ENCODE measurements at regions not wholly inside any gene's neighbourhood (a gene's known extent, or its start where the extent isn't known, plus 50 kb on each side); places are given as distances from the start of the nearest gene placed in this dataset.

DNA sequence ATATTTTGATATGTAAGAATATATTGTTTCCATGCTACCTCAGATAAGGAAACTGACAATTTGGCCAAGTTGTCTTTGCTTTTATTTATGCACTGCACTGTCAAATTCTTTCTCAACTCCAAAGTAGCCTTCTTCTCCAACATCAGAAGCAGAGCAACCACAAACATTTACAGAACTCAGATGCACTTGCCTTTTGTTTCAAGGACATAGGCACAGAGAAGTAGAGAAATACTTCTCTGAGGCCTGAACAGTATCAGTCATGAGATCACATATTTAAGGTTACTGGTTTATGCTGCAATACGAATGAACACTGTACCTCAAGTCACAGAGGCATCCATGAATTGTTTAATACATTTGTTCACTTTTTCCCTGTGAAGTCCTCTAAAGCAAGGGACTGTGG is 606.1 kb upstream of the SLIT2 start:
- TF ChIP-seq SNAI2 (CRISPR knock-in tag; IDR thresholded peaks at IDR 0.05) = no peak
- no peak for TF ChIP-seq CSDC2 (CRISPR knock-in tag; IDR thresholded peaks at IDR 0.05)
- TF ChIP-seq ESRRG (CRISPR knock-in tag; IDR thresholded peaks at IDR 0.05) = no peak
- TF ChIP-seq, protein P1, sequence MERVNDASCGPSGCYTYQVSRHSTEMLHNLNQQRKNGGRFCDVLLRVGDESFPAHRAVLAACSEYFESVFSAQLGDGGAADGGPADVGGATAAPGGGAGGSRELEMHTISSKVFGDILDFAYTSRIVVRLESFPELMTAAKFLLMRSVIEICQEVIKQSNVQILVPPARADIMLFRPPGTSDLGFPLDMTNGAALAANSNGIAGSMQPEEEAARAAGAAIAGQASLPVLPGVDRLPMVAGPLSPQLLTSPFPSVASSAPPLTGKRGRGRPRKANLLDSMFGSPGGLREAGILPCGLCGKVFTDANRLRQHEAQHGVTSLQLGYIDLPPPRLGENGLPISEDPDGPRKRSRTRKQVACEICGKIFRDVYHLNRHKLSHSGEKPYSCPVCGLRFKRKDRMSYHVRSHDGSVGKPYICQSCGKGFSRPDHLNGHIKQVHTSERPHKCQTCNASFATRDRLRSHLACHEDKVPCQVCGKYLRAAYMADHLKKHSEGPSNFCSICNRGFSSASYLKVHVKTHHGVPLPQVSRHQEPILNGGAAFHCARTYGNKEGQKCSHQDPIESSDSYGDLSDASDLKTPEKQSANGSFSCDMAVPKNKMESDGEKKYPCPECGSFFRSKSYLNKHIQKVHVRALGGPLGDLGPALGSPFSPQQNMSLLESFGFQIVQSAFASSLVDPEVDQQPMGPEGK (CRISPR knock-in tag; IDR thresholded peaks at IDR 0.05; ENCODE audit: borderline replicate concordance) = no peak
- TF ChIP-seq OSR1 (CRISPR knock-in tag; IDR thresholded peaks at IDR 0.05) = no peak
- TF ChIP-seq BACH2 (CRISPR knock-in tag; IDR thresholded peaks at IDR 0.05; ENCODE audit: borderline replicate concordance) = no peak
- no peak for TF ChIP-seq ARNTL (CRISPR knock-in tag; IDR thresholded peaks at IDR 0.05; ENCODE audit: borderline replicate concordance, low read depth)
- no peak for TF ChIP-seq ZNF70 (CRISPR knock-in tag; IDR thresholded peaks at IDR 0.05)
- no peak for TF ChIP-seq GLIS3 (CRISPR knock-in tag; IDR thresholded peaks at IDR 0.05)
- TF ChIP-seq, protein P2, sequence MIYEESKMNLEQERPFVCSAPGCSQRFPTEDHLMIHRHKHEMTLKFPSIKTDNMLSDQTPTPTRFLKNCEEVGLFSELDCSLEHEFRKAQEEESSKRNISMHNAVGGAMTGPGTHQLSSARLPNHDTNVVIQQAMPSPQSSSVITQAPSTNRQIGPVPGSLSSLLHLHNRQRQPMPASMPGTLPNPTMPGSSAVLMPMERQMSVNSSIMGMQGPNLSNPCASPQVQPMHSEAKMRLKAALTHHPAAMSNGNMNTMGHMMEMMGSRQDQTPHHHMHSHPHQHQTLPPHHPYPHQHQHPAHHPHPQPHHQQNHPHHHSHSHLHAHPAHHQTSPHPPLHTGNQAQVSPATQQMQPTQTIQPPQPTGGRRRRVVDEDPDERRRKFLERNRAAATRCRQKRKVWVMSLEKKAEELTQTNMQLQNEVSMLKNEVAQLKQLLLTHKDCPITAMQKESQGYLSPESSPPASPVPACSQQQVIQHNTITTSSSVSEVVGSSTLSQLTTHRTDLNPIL (CRISPR knock-in tag; IDR thresholded peaks at IDR 0.05; ENCODE audit: low read depth) = no peak
- TF ChIP-seq ZFP3 (CRISPR knock-in tag; IDR thresholded peaks at IDR 0.05) = no peak
- TF ChIP-seq, protein P3, sequence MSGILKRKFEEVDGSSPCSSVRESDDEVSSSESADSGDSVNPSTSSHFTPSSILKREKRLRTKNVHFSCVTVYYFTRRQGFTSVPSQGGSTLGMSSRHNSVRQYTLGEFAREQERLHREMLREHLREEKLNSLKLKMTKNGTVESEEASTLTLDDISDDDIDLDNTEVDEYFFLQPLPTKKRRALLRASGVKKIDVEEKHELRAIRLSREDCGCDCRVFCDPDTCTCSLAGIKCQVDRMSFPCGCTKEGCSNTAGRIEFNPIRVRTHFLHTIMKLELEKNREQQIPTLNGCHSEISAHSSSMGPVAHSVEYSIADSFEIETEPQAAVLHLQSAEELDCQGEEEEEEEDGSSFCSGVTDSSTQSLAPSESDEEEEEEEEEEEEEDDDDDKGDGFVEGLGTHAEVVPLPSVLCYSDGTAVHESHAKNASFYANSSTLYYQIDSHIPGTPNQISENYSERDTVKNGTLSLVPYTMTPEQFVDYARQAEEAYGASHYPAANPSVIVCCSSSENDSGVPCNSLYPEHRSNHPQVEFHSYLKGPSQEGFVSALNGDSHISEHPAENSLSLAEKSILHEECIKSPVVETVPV (CRISPR knock-in tag; IDR thresholded peaks at IDR 0.05) = no peak
- TF ChIP-seq, protein P4, sequence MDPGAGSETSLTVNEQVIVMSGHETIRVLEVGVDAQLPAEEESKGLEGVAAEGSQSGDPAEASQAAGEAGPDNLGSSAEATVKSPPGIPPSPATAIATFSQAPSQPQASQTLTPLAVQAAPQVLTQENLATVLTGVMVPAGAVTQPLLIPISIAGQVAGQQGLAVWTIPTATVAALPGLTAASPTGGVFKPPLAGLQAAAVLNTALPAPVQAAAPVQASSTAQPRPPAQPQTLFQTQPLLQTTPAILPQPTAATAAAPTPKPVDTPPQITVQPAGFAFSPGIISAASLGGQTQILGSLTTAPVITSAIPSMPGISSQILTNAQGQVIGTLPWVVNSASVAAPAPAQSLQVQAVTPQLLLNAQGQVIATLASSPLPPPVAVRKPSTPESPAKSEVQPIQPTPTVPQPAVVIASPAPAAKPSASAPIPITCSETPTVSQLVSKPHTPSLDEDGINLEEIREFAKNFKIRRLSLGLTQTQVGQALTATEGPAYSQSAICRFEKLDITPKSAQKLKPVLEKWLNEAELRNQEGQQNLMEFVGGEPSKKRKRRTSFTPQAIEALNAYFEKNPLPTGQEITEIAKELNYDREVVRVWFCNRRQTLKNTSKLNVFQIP (CRISPR knock-in tag; IDR thresholded peaks at IDR 0.05; ENCODE audit: borderline replicate concordance, low read depth) = no peak
- TF ChIP-seq ZFP30 (CRISPR knock-in tag; IDR thresholded peaks at IDR 0.05) = no peak
- no peak for ATAC-seq

DNA sequence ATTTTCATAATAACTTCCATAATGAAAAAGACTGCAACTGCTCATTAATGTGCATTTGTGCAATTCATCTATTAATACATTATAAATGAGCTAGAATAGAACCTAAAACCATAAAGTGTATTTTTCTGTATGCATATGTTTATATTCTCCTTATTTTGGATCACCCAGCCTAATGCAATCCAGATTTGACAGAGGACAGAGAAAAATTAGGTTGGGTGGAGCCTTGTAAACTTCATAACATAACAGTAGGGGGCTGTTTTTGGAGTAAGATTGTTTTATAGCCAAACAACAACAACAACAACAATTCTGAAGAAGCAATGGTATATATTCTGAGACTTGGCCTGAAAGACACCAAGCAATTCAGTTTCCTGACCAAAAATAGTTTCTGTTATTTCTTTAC is 615.3 kb upstream of the SLIT2 start:
- TF ChIP-seq ARNTL (CRISPR knock-in tag; IDR thresholded peaks at IDR 0.05; ENCODE audit: borderline replicate concordance, low read depth) = no peak
- TF ChIP-seq, protein P2 (CRISPR knock-in tag; IDR thresholded peaks at IDR 0.05; ENCODE audit: low read depth) = no peak
- no peak for TF ChIP-seq GLIS3 (CRISPR knock-in tag; IDR thresholded peaks at IDR 0.05)
- TF ChIP-seq ISL1 (CRISPR knock-in tag; IDR thresholded peaks at IDR 0.05) = no peak
- TF ChIP-seq ZFP3 (CRISPR knock-in tag; IDR thresholded peaks at IDR 0.05) = no peak
- TF ChIP-seq CSDC2 (CRISPR knock-in tag; IDR thresholded peaks at IDR 0.05) = no peak
- TF ChIP-seq ESRRG (CRISPR knock-in tag; IDR thresholded peaks at IDR 0.05) = no peak
- TF ChIP-seq, protein P5, sequence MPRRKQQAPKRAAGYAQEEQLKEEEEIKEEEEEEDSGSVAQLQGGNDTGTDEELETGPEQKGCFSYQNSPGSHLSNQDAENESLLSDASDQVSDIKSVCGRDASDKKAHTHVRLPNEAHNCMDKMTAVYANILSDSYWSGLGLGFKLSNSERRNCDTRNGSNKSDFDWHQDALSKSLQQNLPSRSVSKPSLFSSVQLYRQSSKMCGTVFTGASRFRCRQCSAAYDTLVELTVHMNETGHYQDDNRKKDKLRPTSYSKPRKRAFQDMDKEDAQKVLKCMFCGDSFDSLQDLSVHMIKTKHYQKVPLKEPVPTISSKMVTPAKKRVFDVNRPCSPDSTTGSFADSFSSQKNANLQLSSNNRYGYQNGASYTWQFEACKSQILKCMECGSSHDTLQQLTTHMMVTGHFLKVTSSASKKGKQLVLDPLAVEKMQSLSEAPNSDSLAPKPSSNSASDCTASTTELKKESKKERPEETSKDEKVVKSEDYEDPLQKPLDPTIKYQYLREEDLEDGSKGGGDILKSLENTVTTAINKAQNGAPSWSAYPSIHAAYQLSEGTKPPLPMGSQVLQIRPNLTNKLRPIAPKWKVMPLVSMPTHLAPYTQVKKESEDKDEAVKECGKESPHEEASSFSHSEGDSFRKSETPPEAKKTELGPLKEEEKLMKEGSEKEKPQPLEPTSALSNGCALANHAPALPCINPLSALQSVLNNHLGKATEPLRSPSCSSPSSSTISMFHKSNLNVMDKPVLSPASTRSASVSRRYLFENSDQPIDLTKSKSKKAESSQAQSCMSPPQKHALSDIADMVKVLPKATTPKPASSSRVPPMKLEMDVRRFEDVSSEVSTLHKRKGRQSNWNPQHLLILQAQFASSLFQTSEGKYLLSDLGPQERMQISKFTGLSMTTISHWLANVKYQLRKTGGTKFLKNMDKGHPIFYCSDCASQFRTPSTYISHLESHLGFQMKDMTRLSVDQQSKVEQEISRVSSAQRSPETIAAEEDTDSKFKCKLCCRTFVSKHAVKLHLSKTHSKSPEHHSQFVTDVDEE (CRISPR knock-in tag; IDR thresholded peaks at IDR 0.05) = no peak
- TF ChIP-seq TCF4 (CRISPR knock-in tag; IDR thresholded peaks at IDR 0.05; ENCODE audit: borderline replicate concordance) = no peak
- TF ChIP-seq PPARA (CRISPR knock-in tag; IDR thresholded peaks at IDR 0.05; ENCODE audit: borderline replicate concordance) = no peak
- TF ChIP-seq, protein P4 (CRISPR knock-in tag; IDR thresholded peaks at IDR 0.05; ENCODE audit: borderline replicate concordance, low read depth) = no peak
- TF ChIP-seq BACH2 (CRISPR knock-in tag; IDR thresholded peaks at IDR 0.05; ENCODE audit: borderline replicate concordance) = no peak
- TF ChIP-seq TOX (CRISPR knock-in tag; IDR thresholded peaks at IDR 0.05; ENCODE audit: borderline replicate concordance) = no peak
- no peak for TF ChIP-seq ZNF565 (CRISPR knock-in tag; conservative IDR thresholded peaks at IDR 0.05; ENCODE audit: low read depth)
- TF ChIP-seq OSR1 (CRISPR knock-in tag; IDR thresholded peaks at IDR 0.05) = no peak
- ATAC-seq = no peak

Data from SK-N-SH treated with all-trans-retinoic acid at 6 μM for 48 hours (cell line).